GM18867 (cell line): ENCODE measurements at regions not wholly inside any gene's neighbourhood (a gene's known extent, or its start where the extent isn't known, plus 50 kb on each side); places are given as distances from the start of the nearest gene placed in this dataset.
A peak's percentile ranks its signal among the peaks of the same experiment; 100 is the strongest.

Source experiments
- ATAC-seq: cut with Tn5 transposase; IDR thresholded peaks from one replicate; pipeline ENCODE4 v1.9.1; 2021; ENCODE audit warnings: mild to moderate bottlenecking, moderate library complexity; ENCODE audit not compliant: unreplicated experiment

DNA sequence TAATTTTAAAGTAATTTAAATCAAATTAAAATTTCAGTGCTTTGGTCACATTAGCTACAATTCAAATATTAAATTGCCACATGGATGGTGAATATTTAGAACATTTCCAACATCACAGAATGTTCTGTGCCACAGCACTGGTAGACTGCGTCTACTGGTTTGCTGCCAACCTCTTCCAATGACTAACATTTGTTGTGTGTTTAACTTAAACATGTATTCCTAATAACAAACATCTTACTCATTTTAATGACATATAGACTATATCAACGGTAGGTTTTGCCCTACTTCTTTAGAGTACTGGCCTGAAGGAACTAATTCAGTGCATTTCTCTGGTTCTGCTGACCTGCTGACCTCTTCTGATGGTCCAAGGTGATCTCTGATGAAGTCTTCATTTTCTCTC lies 157.6 kb downstream of the DCK start:
- no peak for ATAC-seq

DNA sequence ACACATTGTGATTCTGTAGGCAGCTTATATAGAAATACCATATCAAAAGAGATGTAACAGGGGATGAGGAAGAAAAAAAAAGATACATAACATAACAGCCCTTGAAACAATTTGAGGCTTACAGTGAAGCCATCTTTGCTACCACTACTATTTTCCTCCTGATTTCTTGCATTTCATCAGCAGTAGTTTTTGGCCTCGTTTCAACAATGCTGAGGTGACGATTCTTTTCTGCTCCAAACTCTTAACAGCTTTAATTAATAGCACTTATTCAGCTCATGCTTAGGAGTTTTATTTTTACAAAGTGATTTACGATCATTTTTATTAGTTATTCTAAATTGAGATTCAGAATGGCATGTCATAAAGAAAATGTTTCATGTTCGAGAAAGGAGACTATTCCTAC lies 163.2 kb downstream of the DCK start:
- no peak for ATAC-seq

DNA sequence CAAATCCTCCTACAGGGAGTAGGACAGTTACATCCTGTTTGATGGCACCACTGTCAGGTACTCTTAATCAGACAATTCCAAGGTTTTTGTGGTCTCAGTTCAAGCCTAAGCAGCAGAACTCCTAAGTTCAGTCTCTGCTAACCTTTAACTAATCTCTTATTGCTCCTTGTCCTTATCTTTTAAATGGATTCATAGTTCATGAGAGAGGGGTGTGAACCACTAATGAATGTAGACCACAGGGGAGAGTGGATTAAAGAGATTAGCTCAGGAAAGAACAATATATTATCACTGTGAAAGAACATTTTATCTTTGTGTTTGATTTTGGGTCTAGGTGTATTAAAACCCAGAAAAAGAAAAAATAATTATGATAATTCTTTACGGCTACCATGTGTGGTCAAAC lies 168.9 kb downstream of the DCK start:
- no peak for ATAC-seq

DNA sequence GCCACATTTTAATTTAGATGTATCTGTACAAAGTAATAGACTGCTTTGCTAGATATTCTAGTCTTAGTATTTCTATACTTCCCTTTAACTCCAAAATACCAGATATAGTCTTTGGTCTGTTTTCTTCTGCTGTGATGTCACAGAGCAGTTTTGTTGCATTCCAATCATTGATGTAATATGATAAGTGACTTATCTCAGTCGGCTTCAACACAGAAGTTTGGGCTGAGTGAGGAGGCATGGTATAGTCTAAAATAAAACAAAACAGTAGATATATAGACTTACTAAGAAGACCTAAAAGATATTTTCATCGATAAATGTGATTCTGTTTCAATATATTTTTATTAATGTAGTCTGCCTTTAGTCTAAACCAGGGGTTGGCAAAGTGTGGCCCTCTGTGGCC lies 169.9 kb downstream of the DCK start:
- ATAC-seq: no peak

DNA sequence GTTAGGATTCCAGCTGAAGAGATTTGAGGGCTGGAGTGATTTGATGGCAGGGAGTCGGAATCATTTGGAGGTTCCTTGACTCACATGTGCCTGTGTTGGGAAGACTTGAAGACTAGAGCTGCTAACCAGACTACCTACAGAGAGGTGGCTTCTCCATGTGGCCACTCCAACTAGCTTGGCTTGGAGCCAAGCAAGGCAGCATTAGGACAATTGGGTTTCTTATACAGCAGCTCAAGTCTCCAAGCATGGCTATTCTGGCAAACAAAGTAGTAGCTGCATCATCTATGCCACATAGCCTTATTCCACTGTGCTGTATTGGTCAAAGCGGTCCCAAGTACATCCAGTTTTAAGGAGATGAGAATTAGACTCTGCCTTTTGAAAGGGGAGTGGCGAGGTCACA lies 171.7 kb upstream of the SLC4A4 start:
- no peak for ATAC-seq

DNA sequence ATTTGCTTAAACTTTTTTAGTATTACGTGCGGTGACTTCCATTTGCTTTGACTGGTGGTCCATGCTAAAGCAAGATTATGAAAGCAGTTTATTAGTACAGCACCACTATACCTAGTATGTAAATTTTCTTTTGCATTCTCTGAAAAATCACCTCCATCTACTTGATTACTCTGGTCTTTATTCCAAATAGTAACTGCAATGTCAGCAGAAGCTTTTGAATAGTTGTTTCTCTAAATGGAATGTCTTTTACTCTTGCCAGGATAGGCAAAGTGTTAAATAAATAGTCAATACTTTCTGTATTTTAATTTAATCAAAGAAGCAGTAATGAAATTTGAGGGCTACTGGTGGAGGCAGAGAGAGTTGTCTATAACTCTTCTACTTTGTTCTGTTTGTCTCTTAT lies 167.2 kb upstream of the SLC4A4 start:
- no peak for ATAC-seq

DNA sequence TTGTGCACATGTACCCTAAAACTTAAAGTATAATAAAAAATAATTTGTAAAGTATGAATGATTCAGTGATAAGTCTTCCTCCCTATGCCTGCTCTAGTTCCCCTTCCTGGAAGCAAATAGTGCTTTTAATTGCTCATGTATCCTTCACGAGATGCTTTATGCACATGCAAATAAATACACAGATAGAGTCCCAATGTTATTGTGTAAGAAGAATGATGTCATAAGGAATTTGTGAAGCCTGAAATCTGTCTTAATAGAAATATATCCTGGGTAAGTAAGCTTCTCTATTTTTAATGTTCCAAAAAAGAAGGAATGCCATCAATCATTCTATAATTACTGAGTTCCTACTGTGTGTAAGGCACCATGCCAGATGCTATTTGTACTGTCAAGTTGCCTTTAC lies 157.5 kb upstream of the SLC4A4 start:
- ATAC-seq: no peak

DNA sequence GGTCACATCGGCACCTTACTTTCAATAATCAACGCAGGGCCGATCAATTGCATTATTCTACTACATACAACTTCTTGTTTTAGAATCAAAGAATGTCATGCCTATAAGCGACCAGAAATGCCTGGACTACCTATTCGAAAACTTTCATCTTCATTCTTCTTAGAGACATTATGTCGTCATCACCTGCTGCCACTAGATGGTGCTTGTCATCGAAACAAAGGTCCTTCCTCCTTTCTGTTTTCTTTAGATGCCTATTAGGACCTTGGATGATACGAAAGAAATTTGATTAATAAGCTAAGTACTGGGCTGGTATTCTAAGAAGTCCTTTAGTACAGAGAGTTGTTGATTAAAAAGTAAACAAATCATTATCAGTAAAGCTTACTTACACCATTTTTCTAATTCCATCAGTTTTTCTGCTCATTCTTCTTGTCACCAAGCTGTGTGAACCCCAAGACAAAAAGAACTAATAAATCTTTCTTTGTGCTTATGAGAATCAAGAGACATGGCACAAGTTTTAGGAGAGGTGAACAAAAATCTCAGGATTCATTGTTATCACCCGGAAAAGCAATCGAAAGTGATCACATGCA lies 154.5 kb upstream of the SLC4A4 start:
- peak; percentile 79 for ATAC-seq

DNA sequence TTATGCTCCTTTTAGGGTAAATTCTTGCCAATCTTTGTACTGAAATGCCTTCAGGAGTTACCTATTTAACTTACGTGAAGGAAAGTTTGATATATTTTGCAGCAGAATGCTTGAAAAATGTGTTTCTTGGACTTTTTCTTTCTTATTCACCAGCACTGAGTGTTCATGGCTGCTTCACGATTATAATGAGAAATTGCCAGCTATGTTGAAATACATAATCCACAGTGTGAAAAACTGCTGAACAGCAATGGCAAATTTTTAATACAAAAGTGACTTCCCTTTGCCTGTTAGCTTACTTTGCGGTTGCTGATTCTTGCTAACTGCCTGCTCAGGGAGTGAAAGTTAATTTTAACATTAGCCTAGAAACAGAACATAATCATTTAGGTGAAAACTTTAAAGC lies 153.8 kb upstream of the SLC4A4 start:
- no peak for ATAC-seq

DNA sequence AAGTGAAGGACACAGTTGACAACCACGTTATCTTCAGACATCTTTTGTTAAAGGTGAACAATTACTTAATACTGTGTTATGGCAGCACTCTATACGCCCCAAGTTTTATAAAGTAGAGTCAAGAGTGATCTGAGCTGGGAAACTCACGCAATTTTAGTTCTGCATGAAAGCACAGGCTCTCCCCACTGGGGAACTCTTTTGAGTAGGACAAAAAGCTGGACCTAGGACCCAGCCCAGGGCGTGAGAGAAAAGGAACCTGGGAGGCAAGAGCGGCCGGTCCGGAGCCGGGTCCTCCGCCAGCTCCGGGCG lies 152.6 kb upstream of the SLC4A4 start:
- no peak for ATAC-seq

DNA sequence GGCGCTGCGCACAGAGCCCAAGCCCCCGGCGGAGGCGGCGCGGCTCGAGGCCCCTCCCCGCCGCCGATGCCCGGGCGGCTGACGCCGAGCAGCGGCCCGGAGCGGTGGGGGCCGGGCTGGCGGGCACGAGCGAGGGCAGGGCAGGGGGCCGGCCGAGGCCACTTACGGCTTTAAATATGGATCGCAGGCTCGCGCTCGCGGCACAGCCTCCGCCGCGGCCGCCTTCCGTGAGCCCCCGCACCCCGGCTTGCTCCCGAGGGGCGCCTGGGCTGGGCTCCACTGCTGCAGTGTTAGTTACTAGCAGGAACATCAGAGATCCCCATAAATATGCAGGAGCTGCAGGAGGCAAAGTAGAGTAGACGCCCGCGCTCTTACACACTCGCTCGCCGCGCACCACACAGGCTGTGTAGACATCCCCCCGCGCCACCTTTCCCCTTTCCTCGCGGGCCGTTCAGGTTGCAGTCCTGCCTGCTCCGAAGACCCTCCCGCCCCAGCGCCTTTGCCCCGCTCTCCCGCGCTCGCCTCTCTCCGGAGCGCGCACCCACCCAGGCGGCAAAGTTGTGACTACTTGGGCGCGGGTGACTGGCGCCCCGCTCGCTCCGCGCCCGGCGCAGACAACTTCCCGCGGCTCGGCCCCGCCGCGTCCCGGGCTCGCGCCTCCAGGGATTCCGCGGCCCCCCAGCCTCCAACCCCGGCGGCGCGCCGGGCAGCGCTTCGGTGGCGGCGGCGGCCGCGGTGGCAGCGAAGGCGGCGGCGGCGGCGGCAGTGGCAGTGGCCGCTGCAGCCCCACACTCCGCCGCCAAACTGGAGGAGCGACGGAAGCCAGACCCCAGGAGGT lies 152.0 kb upstream of the SLC4A4 start:
- peak; percentile 45 for ATAC-seq

DNA sequence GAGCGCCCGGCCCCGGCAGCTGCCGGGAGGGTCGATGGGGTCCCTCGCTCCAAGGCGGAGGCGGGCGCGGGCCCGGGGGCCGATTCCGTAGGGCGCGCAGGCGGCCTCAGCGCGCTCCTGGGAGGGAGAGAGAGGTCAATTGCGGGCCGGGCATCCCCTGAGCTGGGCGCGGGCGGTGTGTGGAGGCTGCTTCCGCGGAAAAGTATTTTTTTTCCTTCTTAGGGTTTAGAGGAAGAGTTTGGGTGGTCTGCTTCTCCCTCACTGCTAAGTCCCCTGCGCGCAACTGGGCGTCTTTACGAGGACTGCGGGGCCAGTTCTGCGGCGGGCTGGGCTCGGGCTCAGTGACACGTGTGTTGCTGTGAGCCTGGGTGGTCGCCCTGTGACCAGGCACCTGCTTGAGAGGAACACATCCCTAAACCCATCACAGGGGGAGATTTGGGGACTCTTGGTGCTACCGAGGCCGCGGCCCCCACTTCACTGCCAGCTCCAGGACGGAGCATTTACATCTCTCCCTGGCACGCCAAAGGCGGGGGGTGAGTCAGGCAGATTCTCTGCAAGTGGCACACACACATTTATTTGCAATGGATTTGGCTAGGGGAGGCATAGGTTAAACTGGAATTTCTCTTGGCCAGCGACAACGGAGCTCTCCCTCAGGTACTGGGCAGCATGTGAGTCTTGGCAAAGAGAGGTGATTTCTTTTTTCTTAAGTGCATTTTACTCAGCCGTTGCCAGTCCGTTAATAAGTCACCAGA lies 151.2 kb upstream of the SLC4A4 start:
- peak; percentile 13 for ATAC-seq

DNA sequence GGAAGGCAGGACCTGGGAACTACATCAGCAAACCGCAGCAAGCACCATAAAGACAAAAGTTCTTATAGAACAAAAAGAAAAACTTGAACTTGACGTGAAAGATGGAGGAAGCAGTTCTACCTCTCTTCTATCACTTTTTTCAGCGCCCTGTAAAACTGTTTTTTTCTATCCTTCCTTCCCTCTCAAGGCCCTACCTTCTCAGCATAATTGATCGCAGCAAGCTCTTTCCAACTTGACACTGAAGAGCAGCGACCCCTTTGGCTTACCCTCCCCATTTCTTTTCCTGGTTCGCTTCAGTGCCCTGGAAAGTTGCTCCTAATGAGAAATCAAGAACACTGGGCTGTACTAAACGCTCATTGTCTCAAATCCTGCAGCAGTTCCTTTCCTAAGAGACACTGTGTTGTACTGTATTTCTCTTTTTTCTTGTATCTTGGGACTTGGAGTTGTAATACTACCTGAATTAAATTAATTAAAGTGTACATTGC lies 150.6 kb upstream of the SLC4A4 start:
- ATAC-seq: no peak

DNA sequence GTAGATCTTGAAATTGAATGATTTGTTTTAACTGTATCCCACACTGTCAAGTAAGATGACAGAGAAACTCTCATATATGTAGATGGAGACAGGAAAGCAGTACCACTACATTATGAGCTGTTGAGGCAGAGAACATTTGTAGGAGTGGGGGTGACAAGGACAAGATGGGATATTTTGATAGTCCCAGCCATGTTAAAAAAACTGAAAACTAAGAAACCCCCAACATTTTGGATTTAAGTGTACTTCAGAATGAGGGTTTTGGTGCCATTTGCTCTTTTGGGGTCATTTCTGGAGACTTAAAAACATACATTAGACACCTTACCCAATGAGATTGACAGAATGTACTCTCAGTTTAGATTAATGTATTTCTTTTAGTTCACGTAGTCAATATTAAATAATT lies 149.9 kb upstream of the SLC4A4 start:
- ATAC-seq: no peak

DNA sequence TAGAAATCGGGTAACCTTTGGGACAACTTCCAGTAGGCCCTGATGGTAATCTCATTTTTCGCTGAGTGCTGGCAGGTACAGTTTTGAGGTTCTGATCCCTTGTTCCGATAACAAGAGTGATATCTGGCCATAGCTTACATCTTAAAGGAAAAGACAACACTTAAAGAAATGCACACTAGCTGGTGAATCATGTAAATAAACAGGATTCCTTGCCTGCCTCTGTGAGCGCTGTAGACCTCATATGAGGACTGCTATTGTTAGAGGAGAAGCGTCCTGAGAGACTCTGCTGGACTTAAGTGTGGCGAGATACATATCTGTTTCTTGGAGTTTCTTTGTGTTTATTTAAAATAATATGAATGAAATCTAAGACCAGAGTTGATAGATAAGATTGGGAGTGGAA lies 149.3 kb upstream of the SLC4A4 start:
- no peak for ATAC-seq

DNA sequence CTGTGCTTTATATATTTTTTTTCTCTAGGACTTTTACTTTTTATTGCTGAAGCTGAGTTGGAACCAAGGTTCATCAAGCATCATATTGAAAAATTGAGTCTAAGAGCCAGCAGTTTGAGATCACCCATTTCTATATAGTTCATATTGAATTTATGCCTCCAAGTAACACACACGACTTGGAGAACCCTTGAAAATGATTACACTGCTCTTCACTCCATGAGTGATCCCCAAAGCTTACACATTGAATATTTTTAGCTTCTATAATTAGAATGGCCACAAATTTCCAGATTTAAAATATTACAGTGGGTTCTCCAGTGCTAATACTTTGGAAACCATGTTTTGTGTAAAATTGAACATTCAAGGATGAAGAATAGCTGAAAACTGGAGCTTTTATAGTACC lies 144.4 kb upstream of the SLC4A4 start:
- no peak for ATAC-seq

DNA sequence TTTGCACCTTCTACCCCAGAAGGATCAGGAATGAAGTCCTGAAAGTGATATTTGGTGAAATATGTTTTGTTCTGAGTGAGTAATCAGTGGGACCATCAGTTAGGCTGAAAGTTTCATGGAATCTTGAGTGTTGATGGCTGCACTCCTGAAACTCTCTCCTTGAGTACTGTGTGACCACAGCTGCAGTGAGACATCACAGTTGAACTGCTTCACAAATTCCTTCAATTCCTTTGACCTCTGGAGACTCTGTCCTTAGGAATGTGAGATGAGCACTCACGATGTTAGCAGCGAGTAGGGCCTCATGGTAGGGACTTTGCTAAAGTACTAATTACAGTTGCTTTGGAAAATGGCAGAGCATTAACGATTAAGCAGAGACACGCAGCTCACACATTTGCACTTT lies 142.9 kb upstream of the SLC4A4 start:
- no peak for ATAC-seq

DNA sequence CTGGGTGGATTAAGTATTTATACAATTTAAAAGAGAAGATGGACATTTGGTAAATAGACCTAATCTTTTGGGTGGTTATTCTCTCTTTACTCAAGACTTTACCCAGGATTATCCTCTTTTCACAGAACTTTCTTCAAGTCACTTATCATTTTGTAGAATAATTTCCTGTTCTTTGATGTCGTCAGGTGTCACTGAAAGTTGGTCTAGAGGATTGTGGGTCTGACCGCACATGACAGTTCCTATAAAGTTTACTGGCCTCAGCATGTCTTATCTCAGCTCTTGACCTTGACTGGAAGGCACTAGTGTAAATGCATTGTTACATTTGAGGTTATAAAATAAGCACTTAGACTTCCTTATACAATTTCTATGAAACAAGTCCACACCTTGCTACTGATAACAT lies 139.9 kb upstream of the SLC4A4 start:
- no peak for ATAC-seq

DNA sequence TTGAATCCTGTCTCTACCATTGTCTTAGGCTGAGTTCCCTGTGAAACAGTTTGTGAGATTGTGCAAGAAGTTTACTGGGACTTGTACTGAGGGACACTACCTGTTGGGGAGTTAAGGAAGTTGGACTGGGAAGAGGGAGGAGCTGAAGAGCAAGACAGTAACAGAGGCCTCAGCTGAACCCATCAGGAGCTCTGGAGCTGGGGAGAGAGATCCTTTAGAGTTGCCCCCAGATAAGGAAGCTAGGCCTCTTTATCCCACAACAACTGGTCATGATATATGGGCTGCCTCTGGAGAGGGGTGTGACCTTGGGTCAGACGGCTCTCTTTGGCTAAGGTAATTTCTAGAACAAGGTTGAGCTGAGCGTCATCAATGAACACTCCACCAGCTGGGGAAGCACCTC lies 137.8 kb upstream of the SLC4A4 start:
- no peak for ATAC-seq

DNA sequence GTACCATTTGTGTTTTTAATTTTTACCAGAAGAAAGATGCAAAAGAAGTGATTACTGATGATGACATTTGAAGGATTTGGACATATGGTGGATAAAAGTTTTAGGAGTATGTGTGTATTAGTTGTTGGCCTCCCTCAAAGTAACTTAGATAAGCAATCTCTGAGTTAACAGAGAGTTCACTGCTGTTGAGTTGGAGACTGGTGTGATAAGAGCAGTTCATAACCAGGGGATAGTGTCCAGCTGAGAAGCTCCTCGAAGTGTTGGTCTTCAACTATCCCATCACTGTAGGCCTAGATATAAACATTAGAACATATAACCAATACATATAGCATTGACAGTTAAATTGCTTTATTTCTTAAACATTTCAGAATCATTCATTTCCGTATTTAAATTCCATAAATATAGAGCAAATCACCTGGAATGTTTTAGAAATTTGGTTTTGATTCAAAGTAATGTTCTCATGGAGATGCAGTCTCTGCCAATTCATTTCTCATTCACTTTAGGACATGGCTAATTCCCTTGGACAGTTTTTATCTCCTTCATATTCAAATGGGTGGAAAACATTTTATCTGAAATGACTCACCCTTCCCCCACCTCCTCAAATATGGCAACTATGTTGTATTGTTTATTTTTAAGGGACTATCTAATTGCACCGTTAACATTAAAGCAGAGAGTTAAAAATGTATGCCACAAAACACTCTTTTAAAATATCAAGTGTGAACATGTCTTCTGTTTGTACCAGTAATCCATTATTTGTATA lies 136.8 kb upstream of the SLC4A4 start:
- no peak for ATAC-seq

DNA sequence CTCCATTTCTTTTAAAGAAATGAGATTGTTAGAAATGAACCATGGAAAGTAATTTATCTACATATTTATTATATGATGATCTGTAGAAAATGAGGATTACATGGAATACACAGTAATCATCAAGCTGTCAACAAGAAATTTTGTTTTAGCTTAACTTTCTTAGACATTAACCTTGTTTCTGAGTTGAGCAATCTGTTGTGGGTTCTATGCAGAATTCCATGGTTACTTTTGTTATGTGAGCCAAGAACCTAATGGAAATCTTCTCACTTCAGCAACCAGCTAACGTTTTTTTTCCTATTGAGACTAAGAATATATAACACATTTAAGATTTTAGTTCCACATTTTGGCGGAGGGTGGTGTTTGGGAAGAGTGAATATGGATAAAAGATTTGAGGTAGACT lies 136.1 kb upstream of the SLC4A4 start:
- ATAC-seq: no peak
